ENCODE measurements at regions not wholly inside any gene's neighbourhood (a gene's known extent, or its start where the extent isn't known, plus 50 kb on each side); places are given as distances from the start of the nearest gene placed in this dataset.

DNA sequence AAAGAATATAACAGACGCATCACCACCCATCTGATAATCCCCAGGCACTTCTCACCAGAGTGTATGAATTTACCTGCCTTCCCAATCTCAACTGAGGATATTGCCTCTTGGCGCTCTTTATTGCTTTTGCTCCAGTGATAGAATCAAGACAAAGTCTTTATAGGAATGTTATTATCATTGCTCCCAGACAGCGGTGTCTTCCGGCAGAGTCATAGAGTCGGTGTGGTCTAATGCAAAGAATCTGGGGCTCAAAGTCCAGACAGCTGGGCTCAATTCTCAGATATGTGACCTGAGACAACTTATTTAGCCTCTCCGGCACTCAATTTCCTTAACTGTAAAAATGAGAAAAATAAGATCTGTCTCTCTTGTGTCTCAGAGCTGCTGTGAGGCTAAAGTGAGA is 106.1 kb upstream of the PAK3 start:
- no TSS peak for BruUV-seq (replicated peaks)
- no peak for ATAC-seq (ENCODE audit: low read depth)
- no peaks in the 10 kb centered on the region for H3K79me1 ChIP-seq (ENCODE audit: low read depth in 1 of 2, low read length in 2 of 2)
- H3K4me3 ChIP-seq (ENCODE audit: insufficient read depth, low read depth, low read length): no peak overlapping the region
- in situ Hi-C loops (cut with MboI; ENCODE audit: low sequenced_read_pairs) (no loop called here), dilution Hi-C loops (cut with HindIII; ENCODE audit: low sequenced_read_pairs, unreplicated experiment) (no loop called here), intact Hi-C loops (cut with micrococcal nuclease) (no loop called here)
- H2BK20ac ChIP-seq (ENCODE audit: low read depth, low read length): no peak overlapping the region
- DNase-seq: no peak
- WGBS, 2 experiments (ENCODE audit: extremely low coverage in 2 of 2, insufficient read length in 1 of 2): no CpG with 5 or more reads among the region's 6 CpGs
- no peak overlapping the region for H3K27ac ChIP-seq (ENCODE audit: insufficient read depth, low read length)
- H4K5ac ChIP-seq (ENCODE audit: low read depth, low read length): no peak overlapping the region
- H3K27me3 ChIP-seq (ENCODE audit: control insufficient read depth, insufficient read depth, low read length): peaks cover 13% of the 10 kb centered on the region
- H3K4me2 ChIP-seq (ENCODE audit: low read depth, low read length): no peak overlapping the region
- H3K9me3 ChIP-seq (ENCODE audit: control insufficient read depth, insufficient read depth, low read length): no peaks in the 10 kb centered on the region
- ChIA-PET POLR2A (ENCODE audit: unreplicated experiment) (no interaction called here), CTCF (no interaction called here)
- H2AFZ ChIP-seq (replicated peaks; ENCODE audit: low read length, poor library complexity): no peak overlapping the region
- H3K9ac ChIP-seq (ENCODE audit: low read depth, low read length): no peak overlapping the region
- H2AK5ac ChIP-seq (ENCODE audit: low read depth, low read length): no peak overlapping the region
- no peak overlapping the region for H3K23ac ChIP-seq (ENCODE audit: low read depth, low read length)
- no peak overlapping the region for H3K18ac ChIP-seq (ENCODE audit: low read depth, low read length)
- H3K14ac ChIP-seq (replicated peaks; ENCODE audit: low read depth, low read length): no peak overlapping the region
- no peaks in the 10 kb centered on the region for H3K36me3 ChIP-seq (ENCODE audit: control insufficient read depth, insufficient read depth, low read length)
- H2BK15ac ChIP-seq (ENCODE audit: low read depth, low read length): no peak overlapping the region
- no peak overlapping the region for H2AK9ac ChIP-seq (replicated peaks; ENCODE audit: low read depth, low read length, poor library complexity)
- no peak overlapping the region for H2BK5ac ChIP-seq (ENCODE audit: low read depth, low read length, poor library complexity, severe bottlenecking)
- TF ChIP-seq MXI1 (IDR thresholded peaks at IDR 0.05; ENCODE audit: borderline replicate concordance, low read depth, low read length) (no peak), CEBPB (IDR thresholded peaks at IDR 0.05; ENCODE audit: low read depth, low read length) (no peak), CTCF (conservative IDR thresholded peaks at IDR 0.05; ENCODE audit: low read depth, low read length) (no peak), POLR2A (IDR thresholded peaks at IDR 0.05; ENCODE audit: low read depth, low read length) (no peak), MAFK (IDR thresholded peaks at IDR 0.05; ENCODE audit: low read depth, low read length) (no peak), ELK1 (IDR thresholded peaks at IDR 0.05; ENCODE audit: borderline replicate concordance, low read depth, low read length) (no peak), SMC3 (IDR thresholded peaks at IDR 0.05; ENCODE audit: low read depth, low read length) (no peak), RAD21 (IDR thresholded peaks at IDR 0.05; ENCODE audit: low read length) (no peak), FOS (IDR thresholded peaks at IDR 0.05; ENCODE audit: low read depth, low read length) (no peak), NFE2L2 (IDR thresholded peaks at IDR 0.05; ENCODE audit: low read depth, low read length) (no peak), BHLHE40 (IDR thresholded peaks at IDR 0.05; ENCODE audit: low read depth, low read length) (no peak)
- no peak overlapping the region for H2BK120ac ChIP-seq (ENCODE audit: low read depth, low read length)
- no peak overlapping the region for H3K56ac ChIP-seq (ENCODE audit: extremely low read depth, insufficient read depth, low read length)
- H4K8ac ChIP-seq (ENCODE audit: low read depth in 2 of 2, low read length in 2 of 2): no peak overlapping the region
- H4K91ac ChIP-seq (ENCODE audit: insufficient read depth, low read depth, low read length): no peak overlapping the region
- no peak overlapping the region for H3K4ac ChIP-seq (ENCODE audit: low read depth, low read length)
- no peaks in the 10 kb centered on the region for H3K9me1 ChIP-seq (ENCODE audit: insufficient read depth, low read length)
- H3K4me1 ChIP-seq (ENCODE audit: control insufficient read depth, insufficient read depth, low read length): no peaks in the 10 kb centered on the region
- no peaks in the 10 kb centered on the region for H4K20me1 ChIP-seq (ENCODE audit: insufficient read depth, low read length)
